ENCODE measurements at regions not wholly inside any gene's neighbourhood (a gene's known extent, or its start where the extent isn't known, plus 50 kb on each side); places are given as distances from the start of the nearest gene placed in this dataset.
"Not testable (repeated sequence)": the region's sequence is repeated elsewhere in the genome, so short reads cannot be mapped to it uniquely, and the experiment has no call there.

DNA sequence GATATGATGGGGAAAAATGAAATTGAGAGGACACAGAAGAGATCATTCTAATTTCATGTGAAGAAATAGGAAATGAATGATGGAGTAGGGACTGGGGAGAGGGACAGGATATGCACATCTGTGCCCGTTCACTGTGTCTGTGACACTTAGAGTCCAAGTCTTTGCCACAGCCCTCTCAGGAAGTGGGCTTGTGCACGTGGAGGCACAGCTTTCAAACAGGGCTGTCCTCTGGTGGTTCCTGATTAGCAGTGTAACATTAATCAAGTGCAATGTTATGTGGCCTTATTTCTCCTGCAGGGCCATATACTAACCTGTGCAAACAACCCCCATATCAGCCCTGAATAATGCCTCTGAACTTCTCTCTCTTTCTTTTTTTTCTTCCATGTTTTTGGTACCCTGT lies 312.2 kb upstream of the FAM98A start:
- Histone ChIP-seq H3K4me3 (ENCODE audit: low read length) (no peak overlapping the region), H3K9ac (ENCODE audit: low read length) (no peak overlapping the region), H3K27me3 (replicated peaks; ENCODE audit: control insufficient read depth, insufficient read depth, low read length) (no peaks in the 10 kb centered on the region), H3K9me3 (ENCODE audit: control insufficient read depth, low read length) (peaks cover 11% of the 10 kb centered on the region), H3K4me1 (ENCODE audit: control insufficient read depth, insufficient read depth, low read length) (peaks cover 8% of the 10 kb centered on the region), H3K36me3 (ENCODE audit: control insufficient read depth, insufficient read depth, low read length, severe bottlenecking) (no peaks in the 10 kb centered on the region)
- DNase-seq (ENCODE audit: low read depth): no peak

DNA sequence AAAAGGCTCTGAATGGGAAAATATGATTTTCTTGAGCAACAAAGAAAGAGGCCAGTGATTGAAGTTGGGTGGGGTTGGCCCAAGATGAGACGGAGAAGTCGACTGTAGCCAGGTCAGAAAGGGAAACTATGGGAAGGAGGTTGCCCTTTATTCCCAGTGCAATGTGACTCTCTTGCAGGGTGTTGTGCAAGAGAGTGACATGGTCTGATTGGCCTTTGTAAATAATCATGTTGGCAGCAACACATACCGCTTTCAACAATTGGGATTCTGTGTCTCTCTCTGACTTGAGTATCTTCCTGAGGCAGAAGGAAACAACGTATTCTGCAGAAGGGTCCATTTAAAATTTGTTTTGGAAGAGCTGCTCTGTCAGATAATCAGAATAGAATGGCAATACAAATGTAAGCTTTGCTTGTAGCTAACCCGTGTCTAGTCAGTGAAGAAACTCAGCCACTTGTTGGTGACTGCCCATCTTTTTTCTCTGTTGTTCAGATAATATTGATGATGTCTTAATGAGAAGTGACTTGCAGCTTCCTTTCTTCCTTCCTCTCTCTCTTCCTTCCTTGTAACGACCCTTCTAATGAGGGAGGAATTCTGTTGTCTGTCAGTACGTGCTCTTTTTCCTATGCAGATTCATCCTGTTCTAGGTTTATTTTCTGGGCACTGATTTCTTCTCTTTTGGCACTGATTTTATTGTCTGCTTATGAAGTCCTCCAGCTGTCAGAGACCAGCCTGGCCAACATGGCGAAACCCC lies 311.0 kb upstream of the FAM98A start:
- peaks cover 8% of the 10 kb centered on the region for H3K4me1 ChIP-seq (ENCODE audit: control insufficient read depth, insufficient read depth, low read length)
- no peak overlapping the region for H3K9ac ChIP-seq (ENCODE audit: low read length)
- H3K36me3 ChIP-seq (ENCODE audit: control insufficient read depth, insufficient read depth, low read length, severe bottlenecking): no peaks in the 10 kb centered on the region
- no peaks in the 10 kb centered on the region for H3K27me3 ChIP-seq (replicated peaks; ENCODE audit: control insufficient read depth, insufficient read depth, low read length)
- H3K4me3 ChIP-seq (ENCODE audit: low read length): no peak overlapping the region
- peak; percentile 4 for DNase-seq (ENCODE audit: low read depth)
- peaks cover 11% of the 10 kb centered on the region for H3K9me3 ChIP-seq (ENCODE audit: control insufficient read depth, low read length)

DNA sequence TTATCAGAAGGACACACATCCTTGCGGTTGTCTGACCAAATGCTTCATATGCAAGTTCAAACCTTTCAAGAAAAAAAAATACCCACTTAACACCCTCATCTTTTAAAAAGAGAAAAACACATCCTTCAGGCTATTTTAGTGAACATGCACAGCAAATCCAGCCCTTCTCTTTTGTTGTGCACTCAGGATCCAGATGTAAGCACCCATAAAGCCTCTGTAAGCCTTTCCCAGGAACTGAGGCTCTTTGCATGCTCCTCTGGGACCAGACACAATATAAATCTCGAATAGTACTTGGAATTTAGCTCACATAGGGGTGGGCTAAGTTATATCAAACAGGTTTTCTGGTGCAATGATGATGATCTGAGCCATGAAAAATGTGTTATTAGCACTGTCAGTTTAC lies 308.8 kb upstream of the FAM98A start:
- DNase-seq (ENCODE audit: low read depth): no peak
- no peak overlapping the region for H3K4me3 ChIP-seq (ENCODE audit: low read length)
- no peaks in the 10 kb centered on the region for H3K36me3 ChIP-seq (ENCODE audit: control insufficient read depth, insufficient read depth, low read length, severe bottlenecking)
- H3K4me1 ChIP-seq (ENCODE audit: control insufficient read depth, insufficient read depth, low read length): peaks cover 8% of the 10 kb centered on the region
- H3K27me3 ChIP-seq (replicated peaks; ENCODE audit: control insufficient read depth, insufficient read depth, low read length): no peaks in the 10 kb centered on the region
- no peak overlapping the region for H3K9ac ChIP-seq (ENCODE audit: low read length)
- no peaks in the 10 kb centered on the region for H3K9me3 ChIP-seq (ENCODE audit: control insufficient read depth, low read length)

DNA sequence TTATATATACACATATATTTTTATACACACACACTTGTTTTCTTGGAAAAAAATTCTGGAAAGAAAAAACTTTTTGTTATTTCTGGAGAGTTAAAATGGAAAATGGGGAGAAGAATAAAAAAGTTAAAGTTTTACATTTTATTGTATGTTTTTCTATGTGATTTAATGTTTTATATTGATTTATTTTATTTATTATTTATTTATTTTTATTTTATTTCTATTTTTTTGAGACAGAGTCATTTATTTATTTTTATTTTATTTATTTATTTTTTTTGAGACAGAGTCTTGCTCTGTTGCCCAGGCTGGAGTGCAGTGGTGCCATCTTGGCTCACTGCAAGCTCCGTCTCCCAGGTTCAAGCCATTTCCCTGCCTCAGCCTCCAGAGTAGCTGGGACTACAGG lies 307.0 kb upstream of the FAM98A start:
- not testable (repeated sequence) for H3K4me1 ChIP-seq (ENCODE audit: control insufficient read depth, insufficient read depth, low read length); H3K36me3 ChIP-seq (ENCODE audit: control insufficient read depth, insufficient read depth, low read length, severe bottlenecking); H3K9me3 ChIP-seq (ENCODE audit: control insufficient read depth, low read length)

GRCh38 chr2:33904801-33905200 lies 305.7 kb upstream of the FAM98A start:
- Histone ChIP-seq H3K4me1 (ENCODE audit: control insufficient read depth, insufficient read depth, low read length) (peaks cover 3% of the 10 kb centered on the region), H3K27me3 (replicated peaks; ENCODE audit: control insufficient read depth, insufficient read depth, low read length) (no peaks in the 10 kb centered on the region)

More for the DNA sequence above, 307.0 kb upstream of the FAM98A start:
- H3K27me3 ChIP-seq (replicated peaks; ENCODE audit: control insufficient read depth, insufficient read depth, low read length); H3K9ac ChIP-seq (ENCODE audit: low read length); H3K4me3 ChIP-seq (ENCODE audit: low read length); DNase-seq (ENCODE audit: low read depth): not testable (repeated sequence)

GRCh38 chr2:33903701-33904100 lies 304.6 kb upstream of the FAM98A start:
- Histone ChIP-seq H3K4me3 (ENCODE audit: low read length) (no peak overlapping the region), H3K9me3 (ENCODE audit: control insufficient read depth, low read length) (no peaks in the 10 kb centered on the region), H3K4me1 (ENCODE audit: control insufficient read depth, insufficient read depth, low read length) (no peaks in the 10 kb centered on the region), H3K27me3 (replicated peaks; ENCODE audit: control insufficient read depth, insufficient read depth, low read length) (no peaks in the 10 kb centered on the region), H3K36me3 (ENCODE audit: control insufficient read depth, insufficient read depth, low read length, severe bottlenecking) (no peaks in the 10 kb centered on the region), H3K9ac (ENCODE audit: low read length) (no peak overlapping the region)
- DNase-seq (ENCODE audit: low read depth): no peak

More at GRCh38 chr2:33904801-33905200, 305.7 kb upstream of the FAM98A start:
- Histone ChIP-seq H3K36me3 (ENCODE audit: control insufficient read depth, insufficient read depth, low read length, severe bottlenecking) (no peaks in the 10 kb centered on the region), H3K4me3 (ENCODE audit: low read length) (no peak overlapping the region), H3K9ac (ENCODE audit: low read length) (no peak overlapping the region), H3K9me3 (ENCODE audit: control insufficient read depth, low read length) (no peaks in the 10 kb centered on the region)
- no peak for DNase-seq (ENCODE audit: low read depth)

GRCh38 chr2:33903215-33903614 lies 304.1 kb upstream of the FAM98A start:
- no peaks in the 10 kb centered on the region for H3K36me3 ChIP-seq (ENCODE audit: control insufficient read depth, insufficient read depth, low read length, severe bottlenecking)
- no peak overlapping the region for H3K4me3 ChIP-seq (ENCODE audit: low read length)
- no peak for DNase-seq (ENCODE audit: low read depth)

GRCh38 chr2:33900610-33901009 lies 301.5 kb upstream of the FAM98A start:
- H3K27me3 ChIP-seq (replicated peaks; ENCODE audit: control insufficient read depth, insufficient read depth, low read length): no peaks in the 10 kb centered on the region
- no peak overlapping the region for H3K9ac ChIP-seq (ENCODE audit: low read length)
- no peak overlapping the region for H3K4me3 ChIP-seq (ENCODE audit: low read length)
- no peak for DNase-seq (ENCODE audit: low read depth)
- H3K9me3 ChIP-seq (ENCODE audit: control insufficient read depth, low read length): no peaks in the 10 kb centered on the region
- no peaks in the 10 kb centered on the region for H3K4me1 ChIP-seq (ENCODE audit: control insufficient read depth, insufficient read depth, low read length)
- H3K36me3 ChIP-seq (ENCODE audit: control insufficient read depth, insufficient read depth, low read length, severe bottlenecking): no peaks in the 10 kb centered on the region

More at GRCh38 chr2:33903215-33903614, 304.1 kb upstream of the FAM98A start:
- no peaks in the 10 kb centered on the region for H3K4me1 ChIP-seq (ENCODE audit: control insufficient read depth, insufficient read depth, low read length)
- H3K27me3 ChIP-seq (replicated peaks; ENCODE audit: control insufficient read depth, insufficient read depth, low read length): no peaks in the 10 kb centered on the region
- no peaks in the 10 kb centered on the region for H3K9me3 ChIP-seq (ENCODE audit: control insufficient read depth, low read length)
- H3K9ac ChIP-seq (ENCODE audit: low read length): no peak overlapping the region

- Histone ChIP-seq H3K27me3 (replicated peaks; ENCODE audit: control insufficient read depth, insufficient read depth, low read length) (no peaks in the 10 kb centered on the region), H3K4me3 (ENCODE audit: low read length) (no peak overlapping the region), H3K9ac (ENCODE audit: low read length) (no peak overlapping the region), H3K4me1 (ENCODE audit: control insufficient read depth, insufficient read depth, low read length) (no peaks in the 10 kb centered on the region), H3K9me3 (ENCODE audit: control insufficient read depth, low read length) (peaks cover 7% of the 10 kb centered on the region), H3K36me3 (ENCODE audit: control insufficient read depth, insufficient read depth, low read length, severe bottlenecking) (no peaks in the 10 kb centered on the region)
- no peak for DNase-seq (ENCODE audit: low read depth)
Observed at GRCh38 chr2:33897741-33898140, 298.6 kb upstream of the FAM98A start.

DNA sequence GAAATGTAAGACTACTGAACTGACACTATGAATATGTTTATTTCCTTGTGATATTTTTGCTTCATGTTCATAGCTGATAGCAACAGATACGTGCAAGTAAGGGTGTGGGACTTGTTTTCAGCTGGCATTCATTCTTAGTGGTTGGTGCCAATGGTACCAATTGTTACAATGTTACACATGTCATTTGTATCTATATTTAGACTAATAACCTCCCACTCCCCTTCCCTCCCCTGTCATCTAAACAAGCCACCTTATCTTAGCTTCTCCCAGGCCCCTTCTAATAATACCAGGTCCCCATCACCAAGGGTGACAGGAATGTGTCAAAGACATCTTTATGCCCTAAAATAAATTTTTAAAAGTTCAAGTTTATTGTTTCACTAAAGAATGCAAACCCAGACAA lies 294.7 kb upstream of the FAM98A start:
- Histone ChIP-seq H3K9me3 (ENCODE audit: control insufficient read depth, low read length) (peaks cover 10% of the 10 kb centered on the region), H3K9ac (ENCODE audit: low read length) (no peak overlapping the region), H3K36me3 (ENCODE audit: control insufficient read depth, insufficient read depth, low read length, severe bottlenecking) (no peaks in the 10 kb centered on the region), H3K27me3 (replicated peaks; ENCODE audit: control insufficient read depth, insufficient read depth, low read length) (no peaks in the 10 kb centered on the region), H3K4me3 (ENCODE audit: low read length) (no peak overlapping the region), H3K4me1 (ENCODE audit: control insufficient read depth, insufficient read depth, low read length) (no peaks in the 10 kb centered on the region)
- no peak for DNase-seq (ENCODE audit: low read depth)

DNA sequence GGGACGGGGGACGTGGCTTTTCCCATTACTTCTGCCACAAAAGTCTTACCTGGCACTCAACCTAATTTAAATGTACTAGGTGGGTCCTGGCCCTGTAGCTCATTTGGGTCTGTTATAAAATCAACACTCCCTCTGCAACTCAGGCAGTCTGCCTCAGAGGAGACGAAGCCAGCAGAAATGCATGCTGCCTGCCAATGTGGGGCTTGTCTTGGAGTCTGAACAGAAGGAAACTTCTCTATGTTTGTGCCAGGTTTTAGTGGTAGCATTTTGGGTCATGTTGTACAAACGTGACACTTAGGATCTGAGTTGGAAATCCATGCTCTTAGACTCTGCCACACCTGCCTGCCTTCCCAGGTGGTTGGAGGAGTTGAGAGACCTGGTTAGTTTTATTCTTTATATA lies 292.5 kb upstream of the FAM98A start:
- Histone ChIP-seq H3K4me3 (ENCODE audit: low read length) (no peak overlapping the region), H3K9me3 (ENCODE audit: control insufficient read depth, low read length) (peaks cover 13% of the 10 kb centered on the region), H3K4me1 (ENCODE audit: control insufficient read depth, insufficient read depth, low read length) (no peaks in the 10 kb centered on the region), H3K27me3 (replicated peaks; ENCODE audit: control insufficient read depth, insufficient read depth, low read length) (no peaks in the 10 kb centered on the region), H3K9ac (ENCODE audit: low read length) (no peak overlapping the region), H3K36me3 (ENCODE audit: control insufficient read depth, insufficient read depth, low read length, severe bottlenecking) (no peaks in the 10 kb centered on the region)
- DNase-seq (ENCODE audit: low read depth): peak; percentile 0

- no peaks in the 10 kb centered on the region for H3K4me1 ChIP-seq (ENCODE audit: control insufficient read depth, insufficient read depth, low read length)
- DNase-seq (ENCODE audit: low read depth): no peak
- H3K4me3 ChIP-seq (ENCODE audit: low read length): no peak overlapping the region
- peaks cover 13% of the 10 kb centered on the region for H3K9me3 ChIP-seq (ENCODE audit: control insufficient read depth, low read length)
- H3K36me3 ChIP-seq (ENCODE audit: control insufficient read depth, insufficient read depth, low read length, severe bottlenecking): no peaks in the 10 kb centered on the region
- no peak overlapping the region for H3K9ac ChIP-seq (ENCODE audit: low read length)
- H3K27me3 ChIP-seq (replicated peaks; ENCODE audit: control insufficient read depth, insufficient read depth, low read length): no peaks in the 10 kb centered on the region
Observed at GRCh38 chr2:33890686-33891085, 291.6 kb upstream of the FAM98A start.
